Stimulated activated CD8-positive, alpha-beta memory T cell treated with anti-CD3 and anti-CD28 coated beads, Interleukin-15, amount 100 ng/mL, for 4 hours (primary cell): ENCODE measurements at regions not wholly inside any gene's neighbourhood (a gene's known extent, or its start where the extent isn't known, plus 50 kb on each side); places are given as distances from the start of the nearest gene placed in this dataset.

ENCODE experiments used
- DNase-seq, 2 donors: peaks; one replicate each; pipeline ENCODE4 v3.0.0-alpha.2; 2020; ENCODE audit warnings: low read depth in 2 of 2

- no peak for DNase-seq
These were observed 119.7 kb upstream of the PCSK2 start for GRCh38 chr20:17107127-17107526.

- no peak for DNase-seq
These were observed 117.9 kb upstream of the PCSK2 start for GRCh38 chr20:17108896-17109295.

- DNase-seq: no peak
These were observed 117.5 kb upstream of the PCSK2 start for GRCh38 chr20:17109307-17109706.

- DNase-seq: no peak
These were observed 98.6 kb upstream of the PCSK2 start for GRCh38 chr20:17128206-17128605.

DNA sequence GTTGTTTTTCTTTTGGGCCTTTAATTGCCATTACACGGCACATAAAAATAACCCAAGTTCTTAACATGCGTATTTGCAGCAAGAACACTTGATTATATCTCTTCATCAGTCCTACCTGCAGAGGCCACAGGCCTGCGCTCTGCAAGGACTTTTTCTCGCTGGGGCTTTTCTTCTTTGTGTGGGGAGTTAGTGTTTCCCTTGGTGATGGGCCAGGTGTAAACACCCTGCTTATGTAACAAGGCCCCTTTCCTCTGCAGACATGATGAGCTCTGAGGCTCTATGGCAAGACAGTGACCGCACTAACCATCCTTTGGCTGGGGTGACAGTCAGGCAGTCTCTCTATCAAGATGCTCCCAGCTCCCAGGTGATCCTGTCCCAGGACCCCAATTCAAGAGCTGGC is 97.8 kb upstream of the PCSK2 start:
- no peak for DNase-seq

DNA sequence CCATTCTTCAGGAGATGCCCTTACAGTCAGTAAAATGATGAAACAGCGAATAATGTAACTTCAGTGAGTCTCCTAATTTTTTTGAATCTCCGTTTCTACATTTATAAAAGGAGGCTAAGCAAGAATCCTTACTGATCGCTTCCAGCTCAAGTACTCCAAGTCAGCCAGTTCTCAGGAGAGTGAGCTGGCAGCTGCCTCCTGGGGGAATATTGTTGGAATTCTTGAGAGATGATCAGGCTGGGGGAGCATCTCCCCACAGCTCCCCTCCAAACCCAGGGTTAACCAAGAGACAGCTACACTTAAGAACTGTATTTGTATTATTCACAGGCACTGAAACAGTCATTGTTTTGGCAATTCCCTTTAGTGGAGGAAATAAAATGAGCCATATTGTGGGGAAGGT is 89.1 kb upstream of the PCSK2 start:
- no peak for DNase-seq

GRCh38 chr20:17138237-17138636 is 88.6 kb upstream of the PCSK2 start:
- DNase-seq: no peak

- no peak for DNase-seq
These were observed 85.9 kb upstream of the PCSK2 start for GRCh38 chr20:17140894-17141293.

DNA sequence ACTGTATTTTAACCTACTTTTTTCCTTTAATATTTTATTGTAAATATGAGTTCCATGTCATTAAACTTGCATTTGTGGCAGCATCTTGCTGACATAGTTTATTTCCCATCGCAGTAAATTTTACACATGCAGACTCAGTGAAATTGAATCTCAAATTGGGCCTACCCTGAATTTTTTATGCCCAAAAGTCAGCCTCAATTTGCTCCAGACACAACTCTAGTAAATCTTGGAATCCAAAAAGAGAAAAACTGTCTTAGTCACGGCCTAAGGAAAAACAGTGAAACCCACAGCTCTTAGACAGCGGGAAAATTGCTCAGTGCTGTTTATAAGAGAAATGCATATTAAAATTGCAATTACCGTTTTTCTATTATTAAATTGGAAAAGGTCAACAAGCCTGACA is 85.3 kb upstream of the PCSK2 start:
- no peak for DNase-seq

- no peak for DNase-seq
These were observed 84.2 kb upstream of the PCSK2 start for GRCh38 chr20:17142666-17143065.

DNA sequence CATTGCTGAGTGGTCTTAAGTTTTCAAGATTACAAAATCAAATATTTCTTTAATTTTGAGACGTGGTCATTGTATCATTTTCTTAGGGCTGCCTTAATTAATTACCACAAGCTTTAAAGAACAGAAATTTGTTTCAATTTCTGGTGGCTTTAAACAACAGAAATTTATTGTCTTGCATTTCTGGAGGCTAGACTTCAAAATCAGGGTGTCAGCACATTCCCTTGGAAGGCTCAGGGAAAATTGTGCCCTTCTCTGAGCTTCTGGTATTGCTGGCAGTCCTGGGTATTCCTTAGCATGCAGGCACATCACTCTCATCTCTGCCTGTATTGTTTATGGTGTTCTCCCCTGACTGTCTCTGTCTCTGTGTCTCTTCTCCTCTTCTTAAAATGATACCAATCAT is 76.0 kb upstream of the PCSK2 start:
- DNase-seq: no peak

DNA sequence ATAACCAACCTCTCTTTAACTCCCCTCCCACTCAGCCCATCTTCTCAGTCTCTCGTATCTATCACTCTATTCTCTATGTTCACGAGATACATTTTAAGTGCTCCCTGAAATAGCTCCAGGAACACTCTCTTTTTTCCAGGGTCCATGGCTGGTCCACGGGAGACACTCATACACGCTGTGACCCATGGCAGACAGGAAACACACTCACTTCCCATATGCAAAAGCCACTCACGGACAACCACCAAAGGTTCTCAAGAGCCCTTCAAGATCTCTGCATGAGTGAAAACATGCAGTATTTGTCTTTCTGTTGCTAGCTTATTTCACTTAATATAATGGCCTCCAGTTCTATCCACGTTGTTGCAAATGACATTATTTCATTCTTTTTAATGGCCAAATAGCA is 71.4 kb upstream of the PCSK2 start:
- DNase-seq: no peak

DNA sequence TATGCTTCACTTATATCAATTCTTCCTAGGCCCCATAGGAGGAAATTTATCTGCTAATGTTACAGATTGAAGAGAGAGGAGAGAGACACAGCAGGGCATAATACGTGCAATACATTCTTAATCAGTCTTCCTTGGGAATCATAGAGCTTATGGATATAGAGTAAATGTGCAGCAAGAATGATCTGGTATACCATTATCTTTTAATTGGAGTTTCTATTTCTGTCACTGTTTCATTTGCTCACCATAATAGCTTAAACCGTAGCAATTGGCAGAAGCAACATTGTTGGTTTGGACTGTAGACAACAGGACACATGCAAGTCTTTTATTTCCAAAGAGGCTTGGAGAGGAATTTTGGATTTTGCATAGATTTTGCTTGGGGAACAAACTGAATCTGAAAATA is 68.1 kb upstream of the PCSK2 start:
- DNase-seq: no peak

DNA sequence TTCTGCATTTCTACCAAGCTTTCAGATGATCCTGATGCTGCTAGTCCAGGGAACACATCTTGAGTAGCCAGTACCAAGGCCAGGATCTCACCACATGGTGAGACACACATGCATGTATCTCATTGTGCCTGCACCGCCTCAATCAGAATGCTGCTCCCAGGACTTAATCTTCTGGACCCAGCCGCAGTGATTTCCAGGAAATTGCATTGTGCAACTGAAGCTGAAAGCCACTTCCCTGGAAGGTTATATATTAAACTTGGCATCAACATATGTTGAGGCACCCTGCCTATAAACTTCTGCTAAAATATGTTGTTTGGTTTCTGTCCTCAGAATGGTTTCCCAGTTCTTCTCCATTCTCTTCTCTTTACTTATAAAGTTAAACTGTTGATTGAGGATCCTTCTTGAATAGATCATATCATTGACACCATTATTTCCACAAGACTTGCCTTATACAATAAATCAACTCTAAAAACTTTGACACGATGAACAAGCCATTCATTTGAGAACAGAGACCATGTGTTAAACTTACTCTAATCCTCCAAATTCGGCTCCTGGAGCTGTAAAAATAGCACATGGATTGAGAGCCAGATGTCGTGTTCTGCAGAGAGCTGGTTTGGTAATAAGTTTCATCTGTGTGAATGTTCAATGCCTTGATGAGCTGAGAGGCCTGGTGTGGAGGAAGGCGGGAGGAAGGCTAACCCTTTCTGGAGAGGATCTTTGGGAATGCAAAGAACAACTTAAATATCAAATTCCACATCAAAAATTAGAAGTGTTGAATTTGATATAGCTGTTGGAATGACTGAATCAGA is 65.0 kb upstream of the PCSK2 start:
- no peak for DNase-seq

DNA sequence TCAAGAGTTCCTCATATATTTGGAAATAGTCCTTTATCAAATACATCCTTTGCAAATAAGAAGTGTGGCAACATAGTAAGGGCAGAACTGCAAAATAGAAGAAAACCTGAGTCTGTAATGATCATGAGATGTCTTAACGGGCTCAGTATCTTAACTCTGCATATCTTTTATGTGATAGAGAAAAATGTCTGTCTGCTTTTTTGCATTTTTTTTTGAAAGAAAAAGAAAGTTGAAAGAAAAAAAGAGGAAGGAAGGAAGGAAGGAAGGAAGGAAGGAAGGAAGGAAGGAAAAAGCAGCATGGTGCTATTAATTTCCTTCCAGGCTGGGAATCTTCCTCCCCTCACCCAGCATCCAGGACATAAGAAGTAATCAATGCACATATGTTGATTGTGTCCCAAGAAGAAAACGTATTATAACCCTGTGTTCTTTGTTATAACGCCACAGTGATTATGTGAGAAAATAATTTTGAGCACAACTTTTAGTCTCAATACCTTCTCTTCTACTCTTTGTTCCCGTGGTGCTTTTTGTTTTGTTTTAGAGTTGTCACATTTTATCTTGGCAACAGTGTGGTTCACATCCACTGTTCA is 58.7 kb upstream of the PCSK2 start:
- DNase-seq: no peak

- no peak for DNase-seq
These were observed 57.2 kb upstream of the PCSK2 start for GRCh38 chr20:17169585-17170136.

GRCh38 chr20:17171746-17172280 is 55.0 kb upstream of the PCSK2 start:
- DNase-seq: no peak

DNA sequence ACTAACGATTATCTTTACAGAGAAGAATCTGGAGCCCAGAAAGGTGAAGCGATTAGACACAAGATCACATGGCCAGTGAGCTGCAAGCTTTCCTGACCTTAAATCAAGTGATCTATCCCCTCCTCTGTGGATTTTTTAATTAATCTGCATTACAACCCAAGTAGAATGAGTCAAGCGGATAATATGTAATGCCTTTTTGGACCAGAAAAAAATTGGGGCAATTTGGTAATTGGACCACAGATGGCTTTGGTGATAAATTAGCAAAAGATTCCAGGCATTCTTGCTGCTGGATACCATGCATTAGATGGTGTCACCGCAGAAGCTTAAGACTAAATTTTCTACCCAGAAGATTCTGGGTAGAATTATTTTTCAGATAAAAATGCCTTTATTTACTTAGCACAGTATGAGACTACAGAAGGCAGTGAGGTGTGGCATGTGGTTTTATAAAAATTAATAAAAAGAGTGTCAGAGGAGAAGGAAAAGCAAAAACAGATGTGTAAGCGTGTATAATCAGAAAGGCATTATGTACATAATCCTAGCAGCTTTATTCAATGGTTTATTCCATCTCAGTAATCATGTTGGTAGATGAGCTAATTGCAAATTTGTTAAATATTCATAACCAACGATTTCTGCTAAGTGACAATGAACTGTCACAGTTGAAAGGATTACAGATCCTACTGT is 53.9 kb upstream of the PCSK2 start:
- no peak for DNase-seq
